Kidney epithelial cell (primary cell): ENCODE measurements at regions not wholly inside any gene's neighbourhood (a gene's known extent, or its start where the extent isn't known, plus 50 kb on each side); places are given as distances from the start of the nearest gene placed in this dataset.

Experiments used
- DNase-seq: peaks from one replicate; pipeline ENCODE4 v3.0.0-alpha.2; 2010; ENCODE audit warnings: low read depth
- H3K27me3 ChIP-seq: 2 replicates; pipeline ENCODE4 v1.6.0; 2011; ENCODE audit warnings: low read length; ENCODE audit not compliant: control insufficient read depth, insufficient read depth
- H3K36me3 ChIP-seq: 2 replicates; pipeline ENCODE4 v1.5.1; 2011; ENCODE audit warnings: low read length; ENCODE audit not compliant: control insufficient read depth, insufficient read depth
- H3K4me3 ChIP-seq: 2 replicates; pipeline ENCODE4 v1.5.1; 2011; ENCODE audit warnings: low read depth, mild to moderate bottlenecking, control low read depth, low read length
- TF ChIP-seq, protein P1 (sequence below): IDR thresholded peaks from 2 replicates; pipeline ENCODE4 v1.5.1; 2011; ENCODE audit warnings: mild to moderate bottlenecking, moderate library complexity, low read length, control low read depth, inconsistent platforms; ENCODE audit not compliant: insufficient read depth, poor library complexity, severe bottlenecking

DNA sequence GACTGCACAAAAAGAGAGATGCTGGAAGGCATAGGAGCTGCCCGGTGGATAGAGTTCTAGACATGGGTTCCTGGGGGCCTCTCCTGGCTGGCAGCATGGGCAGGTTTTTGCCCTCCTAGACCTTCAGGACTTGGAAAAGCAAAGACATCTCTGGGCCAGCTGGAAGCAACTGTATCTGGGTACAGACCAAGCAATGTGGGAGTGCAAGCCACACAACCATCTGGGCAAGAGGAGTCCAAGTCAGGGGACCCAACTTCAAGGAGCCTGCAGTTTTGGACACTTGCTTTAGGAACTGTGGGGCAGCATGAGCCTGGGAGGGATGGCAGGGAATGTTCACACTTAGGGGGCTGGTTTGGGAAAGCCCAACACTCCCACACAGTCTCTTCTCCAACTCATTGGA lies 323.3 kb downstream of the GADD45G start:
- Histone ChIP-seq H3K27me3 (peaks cover 5% of the 10 kb centered on the region), H3K36me3 (no peaks in the 10 kb centered on the region), H3K4me3 (no peak overlapping the region)
- TF ChIP-seq, protein P1, sequence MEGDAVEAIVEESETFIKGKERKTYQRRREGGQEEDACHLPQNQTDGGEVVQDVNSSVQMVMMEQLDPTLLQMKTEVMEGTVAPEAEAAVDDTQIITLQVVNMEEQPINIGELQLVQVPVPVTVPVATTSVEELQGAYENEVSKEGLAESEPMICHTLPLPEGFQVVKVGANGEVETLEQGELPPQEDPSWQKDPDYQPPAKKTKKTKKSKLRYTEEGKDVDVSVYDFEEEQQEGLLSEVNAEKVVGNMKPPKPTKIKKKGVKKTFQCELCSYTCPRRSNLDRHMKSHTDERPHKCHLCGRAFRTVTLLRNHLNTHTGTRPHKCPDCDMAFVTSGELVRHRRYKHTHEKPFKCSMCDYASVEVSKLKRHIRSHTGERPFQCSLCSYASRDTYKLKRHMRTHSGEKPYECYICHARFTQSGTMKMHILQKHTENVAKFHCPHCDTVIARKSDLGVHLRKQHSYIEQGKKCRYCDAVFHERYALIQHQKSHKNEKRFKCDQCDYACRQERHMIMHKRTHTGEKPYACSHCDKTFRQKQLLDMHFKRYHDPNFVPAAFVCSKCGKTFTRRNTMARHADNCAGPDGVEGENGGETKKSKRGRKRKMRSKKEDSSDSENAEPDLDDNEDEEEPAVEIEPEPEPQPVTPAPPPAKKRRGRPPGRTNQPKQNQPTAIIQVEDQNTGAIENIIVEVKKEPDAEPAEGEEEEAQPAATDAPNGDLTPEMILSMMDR: no peak
- DNase-seq: no peak

- no peaks in the 10 kb centered on the region for H3K36me3 ChIP-seq
- no peak overlapping the region for H3K4me3 ChIP-seq
- TF ChIP-seq, protein P1: no peak
- DNase-seq: no peak
- H3K27me3 ChIP-seq: peaks cover 5% of the 10 kb centered on the region
These were observed 323.9 kb downstream of the GADD45G start for GRCh38 chr9:89928521-89929275.

GRCh38 chr9:89929315-89929672 lies 324.5 kb downstream of the GADD45G start:
- DNase-seq: no peak
- TF ChIP-seq, protein P1: no peak
- no peaks in the 10 kb centered on the region for H3K36me3 ChIP-seq
- H3K27me3 ChIP-seq: peaks cover 5% of the 10 kb centered on the region
- no peak overlapping the region for H3K4me3 ChIP-seq

- H3K36me3 ChIP-seq: no peaks in the 10 kb centered on the region
- peaks cover 5% of the 10 kb centered on the region for H3K27me3 ChIP-seq
- H3K4me3 ChIP-seq: no peak overlapping the region
- no peak for DNase-seq
- TF ChIP-seq, protein P1: no peak
These were observed 325.1 kb downstream of the GADD45G start for GRCh38 chr9:89929673-89930480.

GRCh38 chr9:89933578-89933977 lies 328.8 kb downstream of the GADD45G start:
- H3K27me3 ChIP-seq: peaks cover 6% of the 10 kb centered on the region
- TF ChIP-seq, protein P1: no peak
- DNase-seq: no peak
- no peaks in the 10 kb centered on the region for H3K36me3 ChIP-seq
- H3K4me3 ChIP-seq: no peak overlapping the region
